ENCODE measurements at regions not wholly inside any gene's neighbourhood (a gene's known extent, or its start where the extent isn't known, plus 50 kb on each side); places are given as distances from the start of the nearest gene placed in this dataset.

DNA sequence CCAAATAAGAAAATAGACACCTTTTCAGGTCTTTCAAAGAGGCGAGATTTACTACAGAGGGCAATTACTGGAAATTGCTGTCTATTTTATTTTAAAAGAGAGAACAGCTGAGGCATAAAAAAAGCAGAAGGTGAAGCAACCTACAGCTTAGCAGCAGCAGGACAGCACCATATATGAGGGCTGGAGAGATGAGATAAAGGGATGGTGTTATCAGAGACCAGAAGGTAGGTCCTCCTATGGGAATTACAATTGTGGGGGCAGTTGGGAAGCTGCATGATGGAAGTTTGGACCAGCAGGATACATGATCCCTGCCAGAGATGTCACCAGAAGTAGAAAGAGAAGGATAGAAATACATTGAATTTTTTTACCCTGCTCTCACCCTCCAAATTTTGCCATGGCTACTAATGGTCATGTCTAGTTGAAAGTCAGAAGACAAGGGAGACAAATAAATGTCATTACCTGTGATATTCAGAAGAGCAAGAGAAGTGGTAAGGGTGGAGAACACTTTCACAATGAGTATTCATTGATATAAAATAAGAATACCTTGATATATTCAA, 77.2 kb upstream of the CALCR start:
- H3K4me1 ChIP-seq (ENCODE audit: insufficient read depth, low read length), result no peaks in the 10 kb centered on the region
- H3K27ac ChIP-seq (ENCODE audit: insufficient read length, low read depth, low read length), result no peak overlapping the region
- no peak overlapping the region for H2BK20ac ChIP-seq (ENCODE audit: low read depth, low read length, poor library complexity, severe bottlenecking)
- Mint-ChIP-seq H3K4me1 (peaks cover 8 to 23% of the 10 kb centered on the region in 2 experiments), H3K27ac (no peak overlapping the region; a peak in 2 of 7 replicates), H3K9me3 (no peaks in the 10 kb centered on the region), H3K4me3 (no peak overlapping the region), H3K27me3 (ENCODE audit: low read depth) (no peaks in the 10 kb centered on the region), H3K36me3 (ENCODE audit: insufficient read depth in 1 of 3, low read depth in 3 of 3) (peaks cover 0 to 8% (median 0%) of the 10 kb centered on the region in 3 experiments; a peak in 2 of 7 replicates)
- DNase-seq, result no peak
- H3K23me2 ChIP-seq (ENCODE audit: insufficient read length, low read depth, low read length, poor library complexity, severe bottlenecking), result no peaks in the 10 kb centered on the region
- H4K20me1 ChIP-seq (ENCODE audit: control insufficient read depth, insufficient read depth, insufficient read length), result no peaks in the 10 kb centered on the region
- H3K79me2 ChIP-seq (ENCODE audit: insufficient read depth, low read length), result peaks cover 2% of the 10 kb centered on the region; the same call in 1 of the 2 replicates
- WGBS (ENCODE audit: extremely low coverage, insufficient read length, low lambda C conversion rate), result no CpG with 5 or more reads among the region's 1 CpG
- H3K27me3 ChIP-seq (ENCODE audit: insufficient read depth, low read length), result no peaks in the 10 kb centered on the region
- no peak overlapping the region for H4K8ac ChIP-seq (replicated peaks; ENCODE audit: insufficient read length, low read depth, low read length)
- no peaks in the 10 kb centered on the region for H3K79me1 ChIP-seq (ENCODE audit: insufficient read depth, low read depth, low read length, poor library complexity, severe bottlenecking)
- no peak overlapping the region for H4K5ac ChIP-seq (ENCODE audit: insufficient read length, low read depth, low read length)
- no peak overlapping the region for H3T11ph ChIP-seq (ENCODE audit: low read length)
- no peak overlapping the region for H2BK5ac ChIP-seq (ENCODE audit: insufficient read length, low read length)
- TF ChIP-seq, protein P1, sequence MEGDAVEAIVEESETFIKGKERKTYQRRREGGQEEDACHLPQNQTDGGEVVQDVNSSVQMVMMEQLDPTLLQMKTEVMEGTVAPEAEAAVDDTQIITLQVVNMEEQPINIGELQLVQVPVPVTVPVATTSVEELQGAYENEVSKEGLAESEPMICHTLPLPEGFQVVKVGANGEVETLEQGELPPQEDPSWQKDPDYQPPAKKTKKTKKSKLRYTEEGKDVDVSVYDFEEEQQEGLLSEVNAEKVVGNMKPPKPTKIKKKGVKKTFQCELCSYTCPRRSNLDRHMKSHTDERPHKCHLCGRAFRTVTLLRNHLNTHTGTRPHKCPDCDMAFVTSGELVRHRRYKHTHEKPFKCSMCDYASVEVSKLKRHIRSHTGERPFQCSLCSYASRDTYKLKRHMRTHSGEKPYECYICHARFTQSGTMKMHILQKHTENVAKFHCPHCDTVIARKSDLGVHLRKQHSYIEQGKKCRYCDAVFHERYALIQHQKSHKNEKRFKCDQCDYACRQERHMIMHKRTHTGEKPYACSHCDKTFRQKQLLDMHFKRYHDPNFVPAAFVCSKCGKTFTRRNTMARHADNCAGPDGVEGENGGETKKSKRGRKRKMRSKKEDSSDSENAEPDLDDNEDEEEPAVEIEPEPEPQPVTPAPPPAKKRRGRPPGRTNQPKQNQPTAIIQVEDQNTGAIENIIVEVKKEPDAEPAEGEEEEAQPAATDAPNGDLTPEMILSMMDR (conservative IDR thresholded peaks at IDR 0.05), result no peak
- H2BK15ac ChIP-seq (ENCODE audit: low read depth, low read length), result no peak overlapping the region
- H2AK5ac ChIP-seq (ENCODE audit: insufficient read length, low read length), result no peak overlapping the region
- no peak overlapping the region for H3K4ac ChIP-seq (ENCODE audit: low read depth, low read length)
- H2BK12ac ChIP-seq (ENCODE audit: insufficient read length, low read depth, low read length), result no peak overlapping the region
- no peak overlapping the region for H2AFZ ChIP-seq (ENCODE audit: low read length)
- no peak overlapping the region for H3K9ac ChIP-seq (ENCODE audit: extremely low read depth, insufficient read length, low read length)
- no peaks in the 10 kb centered on the region for H3K9me3 ChIP-seq (ENCODE audit: control insufficient read depth, low read depth, low read length)
- no peak overlapping the region for H3K4me2 ChIP-seq (ENCODE audit: insufficient read depth, insufficient read length, low read length)
- H3K56ac ChIP-seq (ENCODE audit: insufficient read length, low read depth, low read length), result no peak overlapping the region
- no peak overlapping the region for H3K23ac ChIP-seq (ENCODE audit: insufficient read length, low read depth, low read length)
- no peak overlapping the region for H4K91ac ChIP-seq (ENCODE audit: insufficient read length, low read depth, low read length)
- no peak overlapping the region for H3K14ac ChIP-seq (ENCODE audit: insufficient read depth, low read length)
- H3K18ac ChIP-seq (ENCODE audit: insufficient read length, low read depth, low read length), result no peak overlapping the region
- no peak overlapping the region for H2BK120ac ChIP-seq (ENCODE audit: low read depth, low read length, poor library complexity, severe bottlenecking)

Measured in H9 (cell line).